SU-DHL-6 (cell line): ENCODE measurements at regions not wholly inside any gene's neighbourhood (a gene's known extent, or its start where the extent isn't known, plus 50 kb on each side); places are given as distances from the start of the nearest gene placed in this dataset.
"Not testable (repeated sequence)": the region's sequence is repeated elsewhere in the genome, so short reads cannot be mapped to it uniquely, and the experiment has no call there.

ENCODE experiments used
- H2AFZ ChIP-seq: fragments of 200-600 bp; sonication (generic); 2 replicates; pipeline ENCODE4 v1.6.1; 2014; ENCODE audit warnings: low read depth, mild to moderate bottlenecking, moderate library complexity, mixed read lengths, antibody characterized with exemption, low read length; ENCODE audit not compliant: severe bottlenecking
- H3F3A ChIP-seq: fragments of 200-600 bp; shearing (Covaris generic); 2 replicates; pipeline ENCODE4 v1.6.0; 2016; ENCODE audit warnings: antibody characterized with exemption, mild to moderate bottlenecking; ENCODE audit not compliant: insufficient read depth
- H3K27ac ChIP-seq: fragments of 200-600 bp; sonication (generic); 2 replicates; pipeline ENCODE4 v1.5.1; 2016; ENCODE audit warnings: low read depth, mild to moderate bottlenecking, low read length, moderate library complexity, mixed read lengths
- H3K27me3 ChIP-seq: fragments of 200-600 bp; sonication (generic), shearing (Covaris generic); 2 replicates; pipeline ENCODE4 v1.6.0; 2014; ENCODE audit warnings: mild to moderate bottlenecking, low read length
- H3K36me3 ChIP-seq: fragments of 200-600 bp; sonication (generic); 2 replicates; pipeline ENCODE4 v1.6.1; 2014; ENCODE audit warnings: mild to moderate bottlenecking, low read length, mixed read lengths
- H3K4me2 ChIP-seq: fragments of 300-600, 200-600 bp; shearing (Covaris generic), sonication (generic); 2 replicates; pipeline ENCODE4 v1.6.0; 2014; ENCODE audit warnings: low read length, low read depth, mild to moderate bottlenecking; ENCODE audit not compliant: poor library complexity, severe bottlenecking
- H3K4me3 ChIP-seq: fragments of 200-600 bp; sonication (generic); 2 replicates; pipeline ENCODE4 v1.5.1; 2014; ENCODE audit warnings: antibody characterized with exemption, low read length, mild to moderate bottlenecking, mixed read lengths; ENCODE audit not compliant: insufficient read depth, poor library complexity, severe bottlenecking
- H3K79me2 ChIP-seq: fragments of 200-600 bp; sonication (generic); 2 replicates; pipeline ENCODE4 v1.6.1; 2014; ENCODE audit warnings: mild to moderate bottlenecking, low read length, moderate library complexity; ENCODE audit not compliant: insufficient read depth
- H3K9ac ChIP-seq: fragments of 200-600 bp; sonication (generic); 2 replicates; pipeline ENCODE4 v1.7.0; 2014; ENCODE audit warnings: mild to moderate bottlenecking, low read length
- H3K9me2 ChIP-seq: fragments of 200-600 bp; sonication (generic); replicated peaks from 2 replicates; pipeline ENCODE4 v1.6.1; 2014; ENCODE audit warnings: low read length; ENCODE audit not compliant: insufficient read depth
- H3K9me3 ChIP-seq: fragments of 200-600 bp; sonication (generic); 2 replicates; pipeline ENCODE4 v1.6.1; 2014; ENCODE audit warnings: low read length, mixed read lengths; ENCODE audit not compliant: insufficient read depth
- H4K20me1 ChIP-seq: fragments of 200-600 bp; sonication (generic); 2 replicates; pipeline ENCODE4 v1.6.1; 2014; ENCODE audit warnings: low read depth, mild to moderate bottlenecking, antibody characterized with exemption, low read length, moderate library complexity, mixed read lengths
- CTCF ChIP-seq: fragments of 200-600 bp; sonication (generic); IDR thresholded peaks from one replicate; pipeline ENCODE4 v1.5.1; 2017; ENCODE audit warnings: antibody characterized with exemption, mild to moderate bottlenecking, low read length, moderate library complexity; ENCODE audit not compliant: insufficient read depth, poor library complexity, severe bottlenecking
- EZH2phosphoT487 ChIP-seq: fragments of 200-600 bp; sonication (generic), shearing (Covaris generic); conservative IDR thresholded peaks from 2 replicates; pipeline ENCODE4 v1.6.1; 2018; ENCODE audit warnings: mild to moderate bottlenecking, antibody characterized with exemption, low read length, moderate library complexity, mixed read lengths

- Histone ChIP-seq H3K4me3 (no peak overlapping the region), H3K9me3 (no peaks in the 10 kb centered on the region), H3K27ac (no peak overlapping the region), H3K9me2 (no peaks in the 10 kb centered on the region), H2AFZ (no peak overlapping the region), H3K36me3 (no peaks in the 10 kb centered on the region), H4K20me1 (no peaks in the 10 kb centered on the region), H3K9ac (no peak overlapping the region), H3K4me2 (no peak overlapping the region), H3F3A (no peaks in the 10 kb centered on the region), H3K79me2 (no peaks in the 10 kb centered on the region), H3K27me3 (no peaks in the 10 kb centered on the region)
- TF ChIP-seq EZH2phosphoT487 = no peak
- no peak for TF ChIP-seq CTCF
Measured at GRCh38 chrX:143270317-143270716, 244.6 kb downstream of the SPANXN4 start.

GRCh38 chrX:143244593-143244992 lies 218.9 kb downstream of the SPANXN4 start:
- H3K27ac ChIP-seq, H4K20me1 ChIP-seq, H3K4me2 ChIP-seq, H3K27me3 ChIP-seq, H3K36me3 ChIP-seq, H3K9me3 ChIP-seq, H3K79me2 ChIP-seq, H3F3A ChIP-seq, H3K9me2 ChIP-seq, H2AFZ ChIP-seq, H3K9ac ChIP-seq, H3K4me3 ChIP-seq: not testable (repeated sequence)

GRCh38 chrX:143240658-143241057 lies 214.9 kb downstream of the SPANXN4 start:
- no peak for TF ChIP-seq EZH2phosphoT487
- TF ChIP-seq CTCF = no peak
- H3K27ac ChIP-seq = no peak overlapping the region
- H3K27me3 ChIP-seq = no peaks in the 10 kb centered on the region
- no peak overlapping the region for H3K4me2 ChIP-seq
- no peaks in the 10 kb centered on the region for H3K9me2 ChIP-seq
- H3K4me3 ChIP-seq = no peak overlapping the region
- H3K9ac ChIP-seq = no peak overlapping the region
- no peaks in the 10 kb centered on the region for H3K9me3 ChIP-seq
- no peaks in the 10 kb centered on the region for H3F3A ChIP-seq
- H2AFZ ChIP-seq = no peak overlapping the region
- H3K79me2 ChIP-seq = no peaks in the 10 kb centered on the region
- no peaks in the 10 kb centered on the region for H3K36me3 ChIP-seq
- H4K20me1 ChIP-seq = no peaks in the 10 kb centered on the region

GRCh38 chrX:143231492-143231891 lies 205.8 kb downstream of the SPANXN4 start:
- no peaks in the 10 kb centered on the region for H3K9me3 ChIP-seq
- H3K4me3 ChIP-seq = no peak overlapping the region
- no peak overlapping the region for H3K9ac ChIP-seq
- no peaks in the 10 kb centered on the region for H3K79me2 ChIP-seq
- no peak overlapping the region for H3K27ac ChIP-seq
- no peak overlapping the region for H3K4me2 ChIP-seq
- H4K20me1 ChIP-seq = no peaks in the 10 kb centered on the region
- no peaks in the 10 kb centered on the region for H3K9me2 ChIP-seq
- no peak for TF ChIP-seq CTCF
- no peak for TF ChIP-seq EZH2phosphoT487
- H2AFZ ChIP-seq = no peak overlapping the region
- H3K27me3 ChIP-seq = no peaks in the 10 kb centered on the region
- no peaks in the 10 kb centered on the region for H3F3A ChIP-seq
- H3K36me3 ChIP-seq = no peaks in the 10 kb centered on the region

- not testable (repeated sequence) for H3K36me3 ChIP-seq, H3K27ac ChIP-seq, H3K4me2 ChIP-seq, H3K27me3 ChIP-seq, H4K20me1 ChIP-seq, H3K4me3 ChIP-seq, H3K9me3 ChIP-seq, H3K9ac ChIP-seq, H3K9me2 ChIP-seq, H3K79me2 ChIP-seq, H2AFZ ChIP-seq, H3F3A ChIP-seq
Measured at GRCh38 chrX:143228600-143228999, 202.9 kb downstream of the SPANXN4 start.
